ENCODE measurements at regions not wholly inside any gene's neighbourhood (a gene's known extent, or its start where the extent isn't known, plus 50 kb on each side); places are given as distances from the start of the nearest gene placed in this dataset.

GRCh38 chr9:698276-698675, 143.2 kb upstream of the DMRT1 start:
- no TSS peak for BruUV-seq (replicated peaks)
- WGBS (ENCODE audit: insufficient coverage, insufficient replicate concordance, low lambda C conversion rate, missing lambda C conversion rate), result 33% methylated on average over 5 of the region's 5 CpGs
- Histone ChIP-seq H3K36me3 (ENCODE audit: control insufficient read depth in 2 of 2, insufficient read depth in 2 of 2, low read length in 1 of 2) (no peaks in the 10 kb centered on the region), H3K4me3 (no peak overlapping the region), H3K9ac (ENCODE audit: control insufficient read depth, insufficient read depth, low read length) (no peak overlapping the region), H3K4me2 (ENCODE audit: control insufficient read depth, insufficient read depth) (no peak overlapping the region), H3K27me3 (replicated peaks in 1 of 2; ENCODE audit: control insufficient read depth in 2 of 2, insufficient read depth in 2 of 2, low read length in 1 of 2) (peaks cover 1 to 2% of the 10 kb centered on the region in 2 experiments; a peak in 2 of 4 replicates), H3K79me2 (ENCODE audit: control insufficient read depth, insufficient read depth, low read length) (no peaks in the 10 kb centered on the region), H3K4me1 (ENCODE audit: control insufficient read depth, insufficient read depth, low read length) (no peaks in the 10 kb centered on the region), H3K9me3 (replicated peaks; ENCODE audit: control insufficient read depth, insufficient read depth, low read length) (no peaks in the 10 kb centered on the region), H2AFZ (ENCODE audit: control insufficient read depth, low read depth, low read length) (no peak overlapping the region), H3K27ac (ENCODE audit: control insufficient read depth, insufficient read depth) (no peak overlapping the region), H4K20me1 (ENCODE audit: control insufficient read depth, insufficient read depth) (no peaks in the 10 kb centered on the region)
- TF ChIP-seq SMARCA5 (IDR thresholded peaks at IDR 0.05) (no peak), CBFB (IDR thresholded peaks at IDR 0.05; ENCODE audit: low read depth) (no peak), RAD51 (IDR thresholded peaks at IDR 0.05) (no peak), CEBPZ (IDR thresholded peaks at IDR 0.05; ENCODE audit: low read depth, low read length) (no peak), ATF3 (IDR thresholded peaks at IDR 0.05; ENCODE audit: borderline replicate concordance, extremely low read depth, low read depth, low read length) (no peak), NFXL1 (IDR thresholded peaks at IDR 0.05; ENCODE audit: borderline replicate concordance) (no peak), ZNF217 (IDR thresholded peaks at IDR 0.05) (no peak), CBX3 (IDR thresholded peaks at IDR 0.05; ENCODE audit: borderline replicate concordance, low read depth) (no peak), NR2C2 (IDR thresholded peaks at IDR 0.05; ENCODE audit: borderline replicate concordance, control insufficient read depth, insufficient read length, low read depth) (no peak), BCL3 (IDR thresholded peaks at IDR 0.05; ENCODE audit: borderline replicate concordance, insufficient read depth, low read depth, low read length, poor library complexity, severe bottlenecking) (no peak), ZSCAN29 (IDR thresholded peaks at IDR 0.05) (no peak), FOXK2 (IDR thresholded peaks at IDR 0.05) (no peak), ZNF24 (IDR thresholded peaks at IDR 0.05) (no peak), BRCA1 (IDR thresholded peaks at IDR 0.05; ENCODE audit: low read depth, low read length) (no peak)
- RAD21 ChIA-PET (ENCODE audit: unreplicated experiment), result no interaction called here
- SMC1A ChIA-PET (ENCODE audit: uncharacterized antibody, unreplicated experiment), result no interaction called here
- DNase-seq (ENCODE audit: low read depth, low spot score) (no peak), ATAC-seq (no peak), FAIRE-seq (no peak)
- in situ Hi-C loops (cut with MboI), result no loop called here
- intact Hi-C loops (cut with micrococcal nuclease; ENCODE audit: unreplicated experiment), result no loop called here
- CTCF ChIA-PET, result no interaction called here
- POLR2A ChIA-PET, result no interaction called here

Data from GM12878 (cell line).